Peyer's patch (tissue), 4 donors: ENCODE measurements at regions not wholly inside any gene's neighbourhood (a gene's known extent, or its start where the extent isn't known, plus 50 kb on each side); places are given as distances from the start of the nearest gene placed in this dataset.

Source experiments
- DNase-seq, 3 donors: peaks; one replicate each; pipeline ENCODE4 v3.0.0-alpha.2; 2017 to 2019
- H3K27ac ChIP-seq, 4 donors: fragments of 200-600 bp; sonication (generic); one replicate each; pipeline ENCODE4 v1.5.1; 2016 to 2019
- H3K27me3 ChIP-seq, 2 donors: fragments of 200-600 bp; sonication (generic); one replicate each; pipeline ENCODE4 v1.5.1; 2019
- H3K36me3 ChIP-seq, 3 donors: fragments of 200-600 bp; sonication (generic); one replicate each; pipeline ENCODE4 v1.5.1; 2016 to 2019
- H3K4me1 ChIP-seq, 4 donors: fragments of 200-600 bp; sonication (generic); one replicate each; pipeline ENCODE4 v1.5.1; 2016 to 2019
- H3K4me3 ChIP-seq, 4 donors: fragments of 200-600 bp; sonication (generic); 1 replicate in 3 of 4; 2 replicates in 1 of 4; pipeline ENCODE4 v1.5.1; 2016 to 2019; ENCODE audit warnings: mild to moderate bottlenecking in 1 of 4
- H3K9me3 ChIP-seq, 4 donors: fragments of 200-600 bp; sonication (generic); one replicate each; pipeline ENCODE4 v1.5.1; 2016 to 2019; ENCODE audit warnings: mild to moderate bottlenecking in 1 of 4
- CTCF ChIP-seq, 6 experiments: fragments of 450-650 bp in 4 of 6; fragments of 200-600 bp in 2 of 6; sonication (generic) in 1 of 6; IDR thresholded peaks; one replicate each; pipeline ENCODE4 v1.5.1; 2017 to 2019; ENCODE audit warnings: antibody characterized with exemption in 6 of 6, mild to moderate bottlenecking in 3 of 6, moderate library complexity in 1 of 6
- POLR2A ChIP-seq, 2 donors: fragments of 450-650 bp; IDR thresholded peaks; one replicate each; pipeline ENCODE4 v1.5.1; 2017; ENCODE audit warnings: antibody characterized with exemption in 2 of 2, mild to moderate bottlenecking in 2 of 2, moderate library complexity in 2 of 2

- Histone ChIP-seq H3K4me1 (no peaks in the 10 kb centered on the region), H3K27ac (no peak overlapping the region), H3K27me3 (no peaks in the 10 kb centered on the region), H3K36me3 (no peaks in the 10 kb centered on the region), H3K4me3 (no peak overlapping the region), H3K9me3 (no peaks in the 10 kb centered on the region)
- TF ChIP-seq POLR2A (IDR thresholded peaks at IDR 0.05) (no peak), CTCF (IDR thresholded peaks at IDR 0.05) (no peak)
- DNase-seq, result no peak
These were observed 594.8 kb upstream of the ANO3 start for GRCh38 chr11:25737071-25737675.

- TF ChIP-seq CTCF (IDR thresholded peaks at IDR 0.05) (no peak), POLR2A (IDR thresholded peaks at IDR 0.05) (no peak)
- DNase-seq, result no peak
- H3K27ac ChIP-seq, result no peak overlapping the region
- no peaks in the 10 kb centered on the region for H3K9me3 ChIP-seq
- H3K27me3 ChIP-seq, result no peaks in the 10 kb centered on the region
- H3K4me3 ChIP-seq, result no peak overlapping the region
- H3K4me1 ChIP-seq, result no peaks in the 10 kb centered on the region
- no peaks in the 10 kb centered on the region for H3K36me3 ChIP-seq
These were observed 590.0 kb upstream of the ANO3 start for GRCh38 chr11:25741886-25742285.

- Histone ChIP-seq H3K9me3 (no peaks in the 10 kb centered on the region), H3K27me3 (no peaks in the 10 kb centered on the region), H3K4me1 (no peaks in the 10 kb centered on the region), H3K4me3 (no peak overlapping the region), H3K36me3 (no peaks in the 10 kb centered on the region), H3K27ac (no peak overlapping the region)
- DNase-seq, result no peak
- TF ChIP-seq POLR2A (IDR thresholded peaks at IDR 0.05) (no peak), CTCF (IDR thresholded peaks at IDR 0.05) (no peak)
These were observed 589.1 kb upstream of the ANO3 start for GRCh38 chr11:25742800-25743199.

GRCh38 chr11:25755381-25755780 lies 576.5 kb upstream of the ANO3 start:
- TF ChIP-seq CTCF (IDR thresholded peaks at IDR 0.05) (no peak), POLR2A (IDR thresholded peaks at IDR 0.05) (no peak)
- no peak for DNase-seq

GRCh38 chr11:25755918-25756584 lies 575.9 kb upstream of the ANO3 start:
- no peak overlapping the region for H3K4me3 ChIP-seq
- no peak for DNase-seq
- no peaks in the 10 kb centered on the region for H3K27me3 ChIP-seq
- H3K4me1 ChIP-seq, result no peaks in the 10 kb centered on the region
- no peaks in the 10 kb centered on the region for H3K9me3 ChIP-seq
- H3K27ac ChIP-seq, result no peak overlapping the region
- TF ChIP-seq CTCF (IDR thresholded peaks at IDR 0.05) (no peak), POLR2A (IDR thresholded peaks at IDR 0.05) (no peak)
- H3K36me3 ChIP-seq, result no peaks in the 10 kb centered on the region

More at GRCh38 chr11:25755381-25755780, 576.5 kb upstream of the ANO3 start:
- Histone ChIP-seq H3K4me1 (no peaks in the 10 kb centered on the region), H3K4me3 (no peak overlapping the region), H3K27ac (no peak overlapping the region), H3K9me3 (no peaks in the 10 kb centered on the region), H3K27me3 (no peaks in the 10 kb centered on the region), H3K36me3 (no peaks in the 10 kb centered on the region)
